A549 (cell line): ENCODE measurements at regions not wholly inside any gene's neighbourhood (a gene's known extent, or its start where the extent isn't known, plus 50 kb on each side); places are given as distances from the start of the nearest gene placed in this dataset.

Source experiments
- ATAC-seq, 2 experiments: fragments of 200-7000 bp in 1 of 2; fragments of >200 bp in 1 of 2; cut with Nextera tagmentation in 1 of 2; cut with Tn5 transposase in 1 of 2; 3 replicates each; pipeline versions ENCODE4 v1.8.0 to v1.9.1; 2018 to 2020; ENCODE audit warnings: mild to moderate bottlenecking in 1 of 2, moderate library complexity in 1 of 2
- CTCF ChIA-PET: fragments of 300-600 bp; sonication (Branson Sonifier 250); formaldehyde crosslinking; extraction: SDS; loops from one replicate; lab custom pipeline; 2021; ENCODE audit warnings: antibody characterized with exemption, inconsistent platforms; lab: Yijun Ruan, JAX
- POLR2A ChIA-PET: fragments of 350-600 bp; formaldehyde crosslinking; extraction: SDS; loops from one replicate; lab custom pipeline; 2021; ENCODE audit warnings: antibody characterized with exemption, inconsistent platforms; lab: Yijun Ruan, JAX
- DNase-seq, 2 experiments: peaks; one replicate each; pipeline versions ENCODE4 v3.0.0 to v3.0.0-alpha.2; 2011 to 2016; ENCODE audit warnings: low read depth in 1 of 2, low spot score in 1 of 2
- FAIRE-seq: peaks from 2 replicates; lab custom pipeline; 2011; peaks lifted over from hg19 to GRCh38; lab: Jason Lieb, UNC
- H3K27ac ChIP-seq, 2 experiments: fragments of >200 bp; sonication (Bioruptor Twin); formaldehyde crosslinking; 3 replicates each; pipeline ENCODE4 v1.5.1; 2016 to 2017
- H3K4me1 ChIP-seq: fragments of >200 bp; sonication (Bioruptor Twin); formaldehyde crosslinking; 3 replicates; pipeline ENCODE4 v1.6.1; 2016
- H3K4me2 ChIP-seq: fragments of >200 bp; sonication (Bioruptor Twin); formaldehyde crosslinking; 3 replicates; pipeline ENCODE4 v1.6.1; 2016
- H3K4me3 ChIP-seq: fragments of >200 bp; sonication (Bioruptor Twin); formaldehyde crosslinking; 3 replicates; pipeline ENCODE4 v1.5.1; 2016
- H3K9me3 ChIP-seq: fragments of >200 bp; sonication (Bioruptor Twin); formaldehyde crosslinking; 3 replicates; pipeline ENCODE4 v1.6.1; 2016
- ATOH8 ChIP-seq: fragments of 250-450 bp; sonication (Bioruptor Pico); IDR thresholded peaks from 2 replicates; pipeline ENCODE4 v1.5.0; 2020; ENCODE audit warnings: low read depth, mild to moderate bottlenecking, moderate library complexity
- BCL3 ChIP-seq: fragments of >200 bp; sonication (Bioruptor Twin); formaldehyde crosslinking; IDR thresholded peaks from 3 replicates; pipeline ENCODE4 v1.6.1; 2016
- CBX2 ChIP-seq: fragments of 200-600 bp; sonication (generic); IDR thresholded peaks from 2 replicates; pipeline ENCODE4 v1.6.1; 2016; ENCODE audit warnings: low read depth, mild to moderate bottlenecking, borderline replicate concordance
- CEBPB ChIP-seq, 2 experiments: fragments of >200 bp in 1 of 2; sonication (Bioruptor Twin) in 1 of 2; formaldehyde crosslinking in 1 of 2; IDR thresholded peaks; 2 replicates each; pipeline ENCODE4 v1.6.1; 2012 to 2016
- CHD2 ChIP-seq: fragments of 150-350 bp; IDR thresholded peaks from 2 replicates; pipeline ENCODE4 v1.6.1; 2014; ENCODE audit warnings: low read length; ENCODE audit not compliant: partially characterized antibody
- CHD4 ChIP-seq: fragments of 200-600 bp; sonication (generic); IDR thresholded peaks from 2 replicates; pipeline ENCODE4 v1.6.1; 2016; ENCODE audit warnings: antibody characterized with exemption, mild to moderate bottlenecking, borderline replicate concordance
- CTCF ChIP-seq: fragments of >200 bp; sonication (Bioruptor Twin); formaldehyde crosslinking; IDR thresholded peaks from 3 replicates; pipeline ENCODE4 v1.5.1; 2016
- ELK1 ChIP-seq: fragments of 150-350 bp; IDR thresholded peaks from 2 replicates; pipeline ENCODE4 v1.6.1; 2014; ENCODE audit warnings: low read depth, mild to moderate bottlenecking, low read length
- ESRRA ChIP-seq: fragments of 150-350 bp; IDR thresholded peaks from 2 replicates; pipeline ENCODE4 v1.6.1; 2014; ENCODE audit warnings: mild to moderate bottlenecking, low read length, borderline replicate concordance
- FOSB ChIP-seq: fragments of 250-450 bp; sonication (Bioruptor Pico); IDR thresholded peaks from 2 replicates; pipeline ENCODE4 v1.5.0; 2020; ENCODE audit warnings: mild to moderate bottlenecking, moderate library complexity
- FOSL2 ChIP-seq, 2 experiments: fragments of 450-650 bp in 1 of 2; fragments of >200 bp in 1 of 2; sonication (Bioruptor Twin) in 1 of 2; formaldehyde crosslinking; IDR thresholded peaks; 2 replicates each; pipeline versions ENCODE4 v1.5.0 to v1.6.1; 2016 to 2020; ENCODE audit warnings: mild to moderate bottlenecking in 1 of 2, moderate library complexity in 1 of 2
- GATA3 ChIP-seq: IDR thresholded peaks from 2 replicates; pipeline ENCODE4 v1.6.1; 2012; ENCODE audit warnings: borderline replicate concordance
- HES2 ChIP-seq: fragments of >200 bp; sonication (Bioruptor Twin); formaldehyde crosslinking; IDR thresholded peaks from 2 replicates; pipeline ENCODE4 v1.6.1; 2016
- HEYL ChIP-seq: fragments of 250-450 bp; sonication (Bioruptor Pico); IDR thresholded peaks from 2 replicates; pipeline ENCODE4 v1.8.0; 2021; ENCODE audit warnings: mild to moderate bottlenecking, moderate library complexity
- HOXA7 ChIP-seq: fragments of 250-450 bp; sonication (Bioruptor Pico); IDR thresholded peaks from 2 replicates; pipeline ENCODE4 v1.5.0; 2020; ENCODE audit warnings: mild to moderate bottlenecking, moderate library complexity
- HOXB5 ChIP-seq: fragments of 250-450 bp; sonication (Bioruptor Pico); IDR thresholded peaks from 2 replicates; pipeline ENCODE4 v1.5.0; 2020; ENCODE audit warnings: mild to moderate bottlenecking, moderate library complexity
- JUN ChIP-seq, 2 experiments: fragments of >200 bp; sonication (Bioruptor Twin); formaldehyde crosslinking; IDR thresholded peaks; 2 replicates in 1 of 2; 3 replicates in 1 of 2; pipeline ENCODE4 v1.6.1; 2016 to 2017
- KDM1A ChIP-seq: fragments of 200-600 bp; sonication (generic); IDR thresholded peaks from 2 replicates; pipeline ENCODE4 v1.6.1; 2016; ENCODE audit warnings: low read depth, mild to moderate bottlenecking
- MAFK ChIP-seq: fragments of 450-650 bp; IDR thresholded peaks from 2 replicates; pipeline ENCODE4 v1.6.1; 2014; ENCODE audit not compliant: partially characterized antibody
- MAX ChIP-seq: IDR thresholded peaks from 2 replicates; pipeline ENCODE4 v1.6.1; 2012
- MAZ ChIP-seq: fragments of 150-350 bp; IDR thresholded peaks from 2 replicates; pipeline ENCODE4 v1.6.1; 2014; ENCODE audit warnings: antibody characterized with exemption, low read depth, low read length, borderline replicate concordance
- MYC ChIP-seq: IDR thresholded peaks from 2 replicates; pipeline ENCODE4 v1.6.1; 2012; ENCODE audit warnings: mild to moderate bottlenecking, inconsistent platforms, low read length, improper control_type of control experiment, borderline replicate concordance
- NR3C1 ChIP-seq: fragments of >200 bp; sonication (Bioruptor Twin); formaldehyde crosslinking; IDR thresholded peaks from 3 replicates; pipeline ENCODE4 v1.6.1; 2017
- POLR2A ChIP-seq: IDR thresholded peaks from 2 replicates; pipeline ENCODE4 v1.6.1; 2012; ENCODE audit warnings: mild to moderate bottlenecking, low read length
- RARB ChIP-seq: fragments of 250-450 bp; sonication (Bioruptor Pico); IDR thresholded peaks from 2 replicates; pipeline ENCODE4 v1.8.0; 2021; ENCODE audit warnings: mild to moderate bottlenecking, moderate library complexity
- RCOR1 ChIP-seq: fragments of 150-350 bp; IDR thresholded peaks from 2 replicates; pipeline ENCODE4 v1.6.1; 2014; ENCODE audit warnings: antibody characterized with exemption, low read length, low read depth
- RFX5 ChIP-seq: fragments of 450-650 bp; IDR thresholded peaks from 2 replicates; pipeline ENCODE4 v1.7.1; 2014; ENCODE audit warnings: antibody characterized with exemption, mild to moderate bottlenecking, moderate library complexity
- SMC3 ChIP-seq: fragments of >200 bp; sonication (Bioruptor Twin); formaldehyde crosslinking; IDR thresholded peaks from 3 replicates; pipeline ENCODE4 v1.6.1; 2018; ENCODE audit warnings: inconsistent platforms
- SREBF2 ChIP-seq: fragments of 450-650 bp; IDR thresholded peaks from 2 replicates; pipeline ENCODE4 v1.6.1; 2014; ENCODE audit warnings: mild to moderate bottlenecking, moderate library complexity
- TFCP2L1 ChIP-seq: fragments of 250-450 bp; sonication (Bioruptor Pico); IDR thresholded peaks from 2 replicates; pipeline ENCODE4 v1.5.0; 2021; ENCODE audit warnings: mild to moderate bottlenecking
- USF2 ChIP-seq: fragments of 450-650 bp; IDR thresholded peaks from 2 replicates; pipeline ENCODE4 v1.6.1; 2014; ENCODE audit warnings: antibody characterized with exemption
- ZFP36 ChIP-seq: fragments of 450-650 bp; IDR thresholded peaks from 2 replicates; pipeline ENCODE4 v1.6.1; 2014; ENCODE audit warnings: borderline replicate concordance; ENCODE audit not compliant: partially characterized antibody
- ZNF302 ChIP-seq: fragments of 250-450 bp; sonication (Bioruptor Pico); IDR thresholded peaks from 2 replicates; pipeline ENCODE4 v1.9.0; 2021; ENCODE audit warnings: inconsistent platforms, mild to moderate bottlenecking, moderate library complexity
- WGBS: methylation state at CpG from one replicate; pipeline ENCODE4 v1.1.6; 2017; ENCODE audit errors: missing lambda C conversion rate; 5-methylcytosine and 5-hydroxymethylcytosine counted together

GRCh38 chr7:444606-445005 is 75.0 kb downstream of the PDGFA start:
- 68% methylated on average over 6 of the region's 8 CpGs for WGBS
- FAIRE-seq (no peak), ATAC-seq (no peak; a peak in 1 of 6 replicates), DNase-seq (no peak)
- Histone ChIP-seq H3K4me2 (no peak overlapping the region), H3K9me3 (no peaks in the 10 kb centered on the region), H3K4me3 (no peak overlapping the region), H3K4me1 (no peaks in the 10 kb centered on the region), H3K27ac (no peak overlapping the region)
- ChIA-PET CTCF (no interaction called here), POLR2A (no interaction called here)
- TF ChIP-seq MYC (no peak), KDM1A (no peak), SREBF2 (no peak), BCL3 (no peak), TFCP2L1 (CRISPR knock-in tag) (no peak), RFX5 (no peak), MAFK (no peak), ZNF302 (no peak), CHD2 (no peak), SMC3 (no peak), ELK1 (no peak), NR3C1 (no peak), MAX (no peak), CBX2 (no peak), HOXB5 (CRISPR knock-in tag) (no peak), USF2 (no peak), ZFP36 (no peak)

- POLR2A ChIA-PET, result no interaction called here
- Histone ChIP-seq H3K9me3 (no peaks in the 10 kb centered on the region), H3K27ac (no peak overlapping the region), H3K4me3 (no peak overlapping the region), H3K4me1 (no peaks in the 10 kb centered on the region), H3K4me2 (no peak overlapping the region)
- FAIRE-seq (no peak), ATAC-seq (no peak; a peak in 1 of 6 replicates), DNase-seq (no peak)
- no peak for TF ChIP-seq MAX
- TF ChIP-seq FOSL2 (IDR thresholded peaks at IDR 0.05), result no peak
- no peak for TF ChIP-seq FOSL2 (CRISPR knock-in tag; IDR thresholded peaks at IDR 0.05)
- no peak for TF ChIP-seq HEYL
- no peak for TF ChIP-seq HOXA7 (CRISPR knock-in tag)
- no peak for TF ChIP-seq ESRRA
- no peak for TF ChIP-seq HOXB5 (CRISPR knock-in tag)
- no peak for TF ChIP-seq JUN (IDR thresholded peaks at IDR 0.05)
- no peak for TF ChIP-seq ZFP36
- TF ChIP-seq ATOH8 (CRISPR knock-in tag), result no peak
- no peak for TF ChIP-seq GATA3
- no peak for TF ChIP-seq CTCF
- TF ChIP-seq MAZ, result no peak
- TF ChIP-seq FOSB, result no peak
- TF ChIP-seq RARB (CRISPR knock-in tag), result no peak
- no peak for TF ChIP-seq HES2
- TF ChIP-seq RCOR1, result no peak
- no peak for TF ChIP-seq CEBPB (IDR thresholded peaks at IDR 0.05)
- no peak for TF ChIP-seq TFCP2L1 (CRISPR knock-in tag)
- no peak for TF ChIP-seq POLR2A
- TF ChIP-seq CHD4, result no peak
- CTCF ChIA-PET, result no interaction called here
- 74% methylated on average over 14 of the region's 14 CpGs for WGBS
These were observed 74.6 kb downstream of the PDGFA start for GRCh38 chr7:445020-445419.
